ENCODE measurements at regions not wholly inside any gene's neighbourhood (a gene's known extent, or its start where the extent isn't known, plus 50 kb on each side); places are given as distances from the start of the nearest gene placed in this dataset.

GRCh38 chr9:13719446-13719845 is 440.0 kb upstream of the MPDZ start:
- Histone ChIP-seq H3K27me3 (ENCODE audit: control insufficient read depth in 3 of 3, insufficient read depth in 3 of 3, low read length in 3 of 3) (no peaks in the 10 kb centered on the region), H3K9ac (ENCODE audit: low read depth in 1 of 3, low read length in 3 of 3) (no peak overlapping the region), H3K27ac (ENCODE audit: low read depth, low read length) (no peak overlapping the region), H3K9me3 (ENCODE audit: control insufficient read depth in 3 of 3, low read length in 3 of 3) (no peaks in the 10 kb centered on the region), H3K4me1 (ENCODE audit: control insufficient read depth in 3 of 3, insufficient read depth in 3 of 3, low read length in 3 of 3) (peaks cover 0 to 5% (median 0%) of the 10 kb centered on the region in 3 donors), H3K4me3 (ENCODE audit: low read length in 3 of 3) (no peak overlapping the region), H3K36me3 (ENCODE audit: control insufficient read depth in 3 of 3, insufficient read depth in 3 of 3, low read length in 3 of 3) (no peaks in the 10 kb centered on the region)

GRCh38 chr9:13718539-13718938 is 439.0 kb upstream of the MPDZ start:
- Histone ChIP-seq H3K9ac (ENCODE audit: low read depth in 1 of 3, low read length in 3 of 3) (no peak overlapping the region), H3K27ac (ENCODE audit: low read depth, low read length) (no peak overlapping the region), H3K4me3 (ENCODE audit: low read length in 3 of 3) (no peak overlapping the region), H3K4me1 (ENCODE audit: control insufficient read depth in 3 of 3, insufficient read depth in 3 of 3, low read length in 3 of 3) (peaks cover 0 to 5% (median 0%) of the 10 kb centered on the region in 3 donors), H3K27me3 (ENCODE audit: control insufficient read depth in 3 of 3, insufficient read depth in 3 of 3, low read length in 3 of 3) (no peaks in the 10 kb centered on the region), H3K36me3 (ENCODE audit: control insufficient read depth in 3 of 3, insufficient read depth in 3 of 3, low read length in 3 of 3) (no peaks in the 10 kb centered on the region), H3K9me3 (ENCODE audit: control insufficient read depth in 3 of 3, low read length in 3 of 3) (no peaks in the 10 kb centered on the region)

GRCh38 chr9:13718086-13718485 is 438.6 kb upstream of the MPDZ start:
- no peaks in the 10 kb centered on the region for H3K27me3 ChIP-seq (ENCODE audit: control insufficient read depth in 3 of 3, insufficient read depth in 3 of 3, low read length in 3 of 3)
- H3K27ac ChIP-seq (ENCODE audit: low read depth, low read length): no peak overlapping the region
- H3K9ac ChIP-seq (ENCODE audit: low read depth in 1 of 3, low read length in 3 of 3): no peak overlapping the region
- H3K4me1 ChIP-seq (ENCODE audit: control insufficient read depth in 3 of 3, insufficient read depth in 3 of 3, low read length in 3 of 3): peaks cover 0 to 5% (median 0%) of the 10 kb centered on the region in 3 donors
- no peaks in the 10 kb centered on the region for H3K9me3 ChIP-seq (ENCODE audit: control insufficient read depth in 3 of 3, low read length in 3 of 3)
- H3K4me3 ChIP-seq (ENCODE audit: low read length in 3 of 3): no peak overlapping the region
- H3K36me3 ChIP-seq (ENCODE audit: control insufficient read depth in 3 of 3, insufficient read depth in 3 of 3, low read length in 3 of 3): no peaks in the 10 kb centered on the region

- H3K27me3 ChIP-seq (ENCODE audit: control insufficient read depth in 3 of 3, insufficient read depth in 3 of 3, low read length in 3 of 3): no peaks in the 10 kb centered on the region
- no peaks in the 10 kb centered on the region for H3K9me3 ChIP-seq (ENCODE audit: control insufficient read depth in 3 of 3, low read length in 3 of 3)
- no peaks in the 10 kb centered on the region for H3K36me3 ChIP-seq (ENCODE audit: control insufficient read depth in 3 of 3, insufficient read depth in 3 of 3, low read length in 3 of 3)
- peaks cover 0 to 5% (median 0%) of the 10 kb centered on the region in 3 donors for H3K4me1 ChIP-seq (ENCODE audit: control insufficient read depth in 3 of 3, insufficient read depth in 3 of 3, low read length in 3 of 3)
- no peak overlapping the region for H3K4me3 ChIP-seq (ENCODE audit: low read length in 3 of 3)
- H3K27ac ChIP-seq (ENCODE audit: low read depth, low read length): no peak overlapping the region
- no peak overlapping the region for H3K9ac ChIP-seq (ENCODE audit: low read depth in 1 of 3, low read length in 3 of 3)
These were observed 438.0 kb upstream of the MPDZ start for GRCh38 chr9:13717322-13718054.

GRCh38 chr9:13716601-13717321 is 437.3 kb upstream of the MPDZ start:
- Histone ChIP-seq H3K4me3 (ENCODE audit: low read length in 3 of 3) (no peak overlapping the region), H3K9ac (ENCODE audit: low read depth in 1 of 3, low read length in 3 of 3) (no peak overlapping the region), H3K27ac (ENCODE audit: low read depth, low read length) (no peak overlapping the region), H3K27me3 (ENCODE audit: control insufficient read depth in 3 of 3, insufficient read depth in 3 of 3, low read length in 3 of 3) (no peaks in the 10 kb centered on the region), H3K36me3 (ENCODE audit: control insufficient read depth in 3 of 3, insufficient read depth in 3 of 3, low read length in 3 of 3) (no peaks in the 10 kb centered on the region), H3K4me1 (ENCODE audit: control insufficient read depth in 3 of 3, insufficient read depth in 3 of 3, low read length in 3 of 3) (peaks cover 0 to 5% (median 0%) of the 10 kb centered on the region in 3 donors), H3K9me3 (ENCODE audit: control insufficient read depth in 3 of 3, low read length in 3 of 3) (no peaks in the 10 kb centered on the region)

GRCh38 chr9:13716090-13716489 is 436.6 kb upstream of the MPDZ start:
- no peak overlapping the region for H3K27ac ChIP-seq (ENCODE audit: low read depth, low read length)
- H3K4me3 ChIP-seq (ENCODE audit: low read length in 3 of 3): no peak overlapping the region
- no peaks in the 10 kb centered on the region for H3K9me3 ChIP-seq (ENCODE audit: control insufficient read depth in 3 of 3, low read length in 3 of 3)
- no peaks in the 10 kb centered on the region for H3K27me3 ChIP-seq (ENCODE audit: control insufficient read depth in 3 of 3, insufficient read depth in 3 of 3, low read length in 3 of 3)
- H3K9ac ChIP-seq (ENCODE audit: low read depth in 1 of 3, low read length in 3 of 3): no peak overlapping the region
- peaks cover 0 to 5% (median 0%) of the 10 kb centered on the region in 3 donors for H3K4me1 ChIP-seq (ENCODE audit: control insufficient read depth in 3 of 3, insufficient read depth in 3 of 3, low read length in 3 of 3)
- H3K36me3 ChIP-seq (ENCODE audit: control insufficient read depth in 3 of 3, insufficient read depth in 3 of 3, low read length in 3 of 3): no peaks in the 10 kb centered on the region

GRCh38 chr9:13715430-13715829 is 435.9 kb upstream of the MPDZ start:
- Histone ChIP-seq H3K27ac (ENCODE audit: low read depth, low read length) (no peak overlapping the region), H3K27me3 (ENCODE audit: control insufficient read depth in 3 of 3, insufficient read depth in 3 of 3, low read length in 3 of 3) (no peaks in the 10 kb centered on the region), H3K4me1 (ENCODE audit: control insufficient read depth in 3 of 3, insufficient read depth in 3 of 3, low read length in 3 of 3) (peaks cover 0 to 5% (median 0%) of the 10 kb centered on the region in 3 donors), H3K9ac (ENCODE audit: low read depth in 1 of 3, low read length in 3 of 3) (no peak overlapping the region), H3K4me3 (ENCODE audit: low read length in 3 of 3) (no peak overlapping the region), H3K9me3 (ENCODE audit: control insufficient read depth in 3 of 3, low read length in 3 of 3) (no peaks in the 10 kb centered on the region), H3K36me3 (ENCODE audit: control insufficient read depth in 3 of 3, insufficient read depth in 3 of 3, low read length in 3 of 3) (no peaks in the 10 kb centered on the region)

GRCh38 chr9:13707612-13708576 is 428.4 kb upstream of the MPDZ start:
- H3K4me3 ChIP-seq (ENCODE audit: low read length in 3 of 3): no peak overlapping the region
- H3K9me3 ChIP-seq (ENCODE audit: control insufficient read depth in 3 of 3, low read length in 3 of 3): no peaks in the 10 kb centered on the region
- no peak overlapping the region for H3K9ac ChIP-seq (ENCODE audit: low read depth in 1 of 3, low read length in 3 of 3)
- peaks cover 7 to 12% (median 8%) of the 10 kb centered on the region in 3 donors for H3K4me1 ChIP-seq (ENCODE audit: control insufficient read depth in 3 of 3, insufficient read depth in 3 of 3, low read length in 3 of 3)
- no peak overlapping the region for H3K27ac ChIP-seq (ENCODE audit: low read depth, low read length)
- no peaks in the 10 kb centered on the region for H3K27me3 ChIP-seq (ENCODE audit: control insufficient read depth in 3 of 3, insufficient read depth in 3 of 3, low read length in 3 of 3)
- H3K36me3 ChIP-seq (ENCODE audit: control insufficient read depth in 3 of 3, insufficient read depth in 3 of 3, low read length in 3 of 3): no peaks in the 10 kb centered on the region

GRCh38 chr9:13705918-13706317 is 426.4 kb upstream of the MPDZ start:
- Histone ChIP-seq H3K27me3 (ENCODE audit: control insufficient read depth in 3 of 3, insufficient read depth in 3 of 3, low read length in 3 of 3) (no peaks in the 10 kb centered on the region), H3K36me3 (ENCODE audit: control insufficient read depth in 3 of 3, insufficient read depth in 3 of 3, low read length in 3 of 3) (no peaks in the 10 kb centered on the region), H3K9me3 (ENCODE audit: control insufficient read depth in 3 of 3, low read length in 3 of 3) (no peaks in the 10 kb centered on the region), H3K4me1 (ENCODE audit: control insufficient read depth in 3 of 3, insufficient read depth in 3 of 3, low read length in 3 of 3) (peaks cover 7 to 12% (median 8%) of the 10 kb centered on the region in 3 donors), H3K9ac (ENCODE audit: low read depth in 1 of 3, low read length in 3 of 3) (no peak overlapping the region), H3K27ac (ENCODE audit: low read depth, low read length) (peak overlapping the region; percentile 72), H3K4me3 (ENCODE audit: low read length in 3 of 3) (no peak overlapping the region)

All from skeletal muscle tissue (tissue), 3 donors.